ENCODE measurements at regions not wholly inside any gene's neighbourhood (a gene's known extent, or its start where the extent isn't known, plus 50 kb on each side); places are given as distances from the start of the nearest gene placed in this dataset.

- TF ChIP-seq CTCF (conservative IDR thresholded peaks at IDR 0.05): no peak
- TF ChIP-seq ZFX (IDR thresholded peaks at IDR 0.05): no peak
Observed at GRCh38 chr14:42965512-42965911, 1358.8 kb downstream of the LRFN5 start.
